ENCODE measurements at regions not wholly inside any gene's neighbourhood (a gene's known extent, or its start where the extent isn't known, plus 50 kb on each side); places are given as distances from the start of the nearest gene placed in this dataset.
"Not testable (repeated sequence)": the region's sequence is repeated elsewhere in the genome, so short reads cannot be mapped to it uniquely, and the experiment has no call there.

DNA sequence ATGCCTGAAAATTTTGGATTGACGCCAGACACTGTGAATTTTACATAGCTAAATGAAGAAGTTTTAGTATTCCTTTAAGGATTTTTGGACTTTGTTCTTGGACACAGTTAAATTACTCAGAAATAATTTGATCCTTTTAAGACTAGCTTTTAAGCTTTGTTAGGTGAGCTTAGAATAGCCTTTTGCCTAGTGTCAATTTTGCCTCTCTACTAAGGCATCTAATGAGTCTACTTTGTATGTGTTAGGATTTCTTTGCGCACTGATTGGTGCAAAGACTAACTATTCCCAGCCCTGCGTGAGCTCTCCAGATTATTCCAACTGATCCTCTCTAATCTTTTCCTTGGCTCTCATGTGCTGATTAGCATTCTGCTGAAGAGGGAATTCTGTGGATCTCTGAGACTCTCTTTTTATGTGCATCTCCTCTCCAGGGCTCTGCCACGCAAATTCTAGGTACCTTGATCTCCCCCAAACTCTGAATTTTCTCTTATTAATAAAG, 128.1 kb upstream of the BCL9 start:
- Histone ChIP-seq H3K4me2 (ENCODE audit: low read depth, low read length) (no peak overlapping the region), H3K4me1 (ENCODE audit: low read length) (no peaks in the 10 kb centered on the region), H3K27me3 (replicated peaks; ENCODE audit: insufficient read depth, low read length) (no peaks in the 10 kb centered on the region), H3F3A (ENCODE audit: insufficient read depth, low read length) (no peaks in the 10 kb centered on the region), H4K20me1 (ENCODE audit: insufficient read depth, low read length) (no peaks in the 10 kb centered on the region), H3K9ac (ENCODE audit: low read length) (no peak overlapping the region), H2AFZ (ENCODE audit: low read length) (no peak overlapping the region), H3K27ac (ENCODE audit: low read length) (no peak overlapping the region), H3K9me2 (replicated peaks; ENCODE audit: insufficient read depth, low read length) (no peaks in the 10 kb centered on the region), H3K9me3 (replicated peaks; ENCODE audit: insufficient read depth, low read length) (no peaks in the 10 kb centered on the region), H3K36me3 (replicated peaks; ENCODE audit: insufficient read depth, low read length) (no peaks in the 10 kb centered on the region), H3K79me2 (ENCODE audit: low read length) (no peaks in the 10 kb centered on the region), H3K4me3 (ENCODE audit: low read length) (no peak overlapping the region)
- TF ChIP-seq, protein P1, sequence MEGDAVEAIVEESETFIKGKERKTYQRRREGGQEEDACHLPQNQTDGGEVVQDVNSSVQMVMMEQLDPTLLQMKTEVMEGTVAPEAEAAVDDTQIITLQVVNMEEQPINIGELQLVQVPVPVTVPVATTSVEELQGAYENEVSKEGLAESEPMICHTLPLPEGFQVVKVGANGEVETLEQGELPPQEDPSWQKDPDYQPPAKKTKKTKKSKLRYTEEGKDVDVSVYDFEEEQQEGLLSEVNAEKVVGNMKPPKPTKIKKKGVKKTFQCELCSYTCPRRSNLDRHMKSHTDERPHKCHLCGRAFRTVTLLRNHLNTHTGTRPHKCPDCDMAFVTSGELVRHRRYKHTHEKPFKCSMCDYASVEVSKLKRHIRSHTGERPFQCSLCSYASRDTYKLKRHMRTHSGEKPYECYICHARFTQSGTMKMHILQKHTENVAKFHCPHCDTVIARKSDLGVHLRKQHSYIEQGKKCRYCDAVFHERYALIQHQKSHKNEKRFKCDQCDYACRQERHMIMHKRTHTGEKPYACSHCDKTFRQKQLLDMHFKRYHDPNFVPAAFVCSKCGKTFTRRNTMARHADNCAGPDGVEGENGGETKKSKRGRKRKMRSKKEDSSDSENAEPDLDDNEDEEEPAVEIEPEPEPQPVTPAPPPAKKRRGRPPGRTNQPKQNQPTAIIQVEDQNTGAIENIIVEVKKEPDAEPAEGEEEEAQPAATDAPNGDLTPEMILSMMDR (IDR thresholded peaks at IDR 0.05; ENCODE audit: low read length) = no peak
- TF ChIP-seq EZH2 (optimal IDR thresholded peaks at IDR 0.05; ENCODE audit: low read depth, low read length) (no peak), EZH2phosphoT487 (IDR thresholded peaks at IDR 0.05; ENCODE audit: low read length) (no peak)
- DNase-seq = no peak

DNA sequence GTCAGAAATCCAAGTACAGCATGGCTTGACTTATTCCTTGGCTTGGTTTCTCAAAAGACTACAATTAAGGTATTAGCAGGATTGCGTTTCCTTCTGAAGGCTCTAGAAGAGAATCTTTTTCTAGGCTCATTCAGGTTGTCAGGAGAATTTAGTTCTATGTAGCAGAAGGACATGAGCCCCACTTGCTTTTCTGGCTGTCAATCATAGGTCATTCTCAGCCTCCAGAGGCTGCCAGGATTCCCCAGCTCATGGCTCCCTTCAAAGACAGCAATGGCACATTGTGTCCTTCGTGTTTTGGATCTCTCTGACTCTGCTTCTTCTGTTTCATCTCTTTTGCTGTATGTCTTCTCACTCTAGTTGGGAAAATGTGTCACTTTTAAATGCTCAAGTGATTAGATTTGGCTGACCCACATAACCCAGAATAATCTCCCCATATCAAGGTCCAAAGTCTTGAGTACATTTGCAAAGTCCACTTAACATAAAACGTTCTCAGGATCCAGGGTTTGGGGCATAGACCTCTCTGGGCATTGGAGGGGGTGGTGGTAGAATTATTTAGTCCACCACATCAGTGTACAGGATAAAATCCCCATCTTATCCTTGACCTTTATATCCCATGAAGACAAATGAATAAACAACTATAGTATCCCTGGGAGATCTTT, 126.7 kb upstream of the BCL9 start:
- no peaks in the 10 kb centered on the region for H3K27me3 ChIP-seq (replicated peaks; ENCODE audit: insufficient read depth, low read length)
- H3K36me3 ChIP-seq (replicated peaks; ENCODE audit: insufficient read depth, low read length) = no peaks in the 10 kb centered on the region
- H3K4me1 ChIP-seq (ENCODE audit: low read length) = no peaks in the 10 kb centered on the region
- no peaks in the 10 kb centered on the region for H4K20me1 ChIP-seq (ENCODE audit: insufficient read depth, low read length)
- H3K4me2 ChIP-seq (ENCODE audit: low read depth, low read length) = no peak overlapping the region
- no peak overlapping the region for H2AFZ ChIP-seq (ENCODE audit: low read length)
- DNase-seq = no peak
- no peak overlapping the region for H3K27ac ChIP-seq (ENCODE audit: low read length)
- H3K9ac ChIP-seq (ENCODE audit: low read length) = no peak overlapping the region
- no peak overlapping the region for H3K4me3 ChIP-seq (ENCODE audit: low read length)
- TF ChIP-seq EZH2 (optimal IDR thresholded peaks at IDR 0.05; ENCODE audit: low read depth, low read length) (no peak), EZH2phosphoT487 (IDR thresholded peaks at IDR 0.05; ENCODE audit: low read length) (no peak)
- TF ChIP-seq, protein P1 (IDR thresholded peaks at IDR 0.05; ENCODE audit: low read length) = no peak
- no peaks in the 10 kb centered on the region for H3K9me3 ChIP-seq (replicated peaks; ENCODE audit: insufficient read depth, low read length)
- no peaks in the 10 kb centered on the region for H3F3A ChIP-seq (ENCODE audit: insufficient read depth, low read length)
- H3K79me2 ChIP-seq (ENCODE audit: low read length) = no peaks in the 10 kb centered on the region
- H3K9me2 ChIP-seq (replicated peaks; ENCODE audit: insufficient read depth, low read length) = no peaks in the 10 kb centered on the region

DNA sequence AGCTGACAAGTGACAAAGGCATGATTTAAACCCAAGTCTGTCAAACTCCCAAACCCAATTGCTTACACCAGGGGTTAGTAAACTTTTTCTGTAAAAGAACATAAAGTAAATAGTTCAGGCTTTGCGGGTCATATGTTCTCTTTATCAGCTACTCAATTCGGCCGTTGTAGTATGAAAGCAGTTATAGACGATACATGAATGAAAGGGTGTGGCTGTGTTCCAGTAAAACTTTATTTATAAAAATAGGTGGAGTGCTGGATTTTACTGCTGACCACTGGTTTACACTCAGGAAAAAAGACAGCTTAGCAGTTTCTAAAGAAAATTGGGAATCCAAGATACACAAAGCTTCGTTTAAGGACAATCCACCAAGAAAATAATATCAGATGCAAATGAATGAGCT, 124.3 kb upstream of the BCL9 start:
- Histone ChIP-seq H4K20me1 (ENCODE audit: insufficient read depth, low read length) (no peaks in the 10 kb centered on the region), H2AFZ (ENCODE audit: low read length) (no peak overlapping the region), H3K9ac (ENCODE audit: low read length) (no peak overlapping the region), H3K4me3 (ENCODE audit: low read length) (no peak overlapping the region), H3K79me2 (ENCODE audit: low read length) (no peaks in the 10 kb centered on the region), H3K4me2 (ENCODE audit: low read depth, low read length) (no peak overlapping the region), H3K27me3 (replicated peaks; ENCODE audit: insufficient read depth, low read length) (no peaks in the 10 kb centered on the region), H3K36me3 (replicated peaks; ENCODE audit: insufficient read depth, low read length) (no peaks in the 10 kb centered on the region), H3K9me3 (replicated peaks; ENCODE audit: insufficient read depth, low read length) (no peaks in the 10 kb centered on the region), H3K4me1 (ENCODE audit: low read length) (no peaks in the 10 kb centered on the region), H3K27ac (ENCODE audit: low read length) (no peak overlapping the region), H3F3A (ENCODE audit: insufficient read depth, low read length) (no peaks in the 10 kb centered on the region), H3K9me2 (replicated peaks; ENCODE audit: insufficient read depth, low read length) (no peaks in the 10 kb centered on the region)
- TF ChIP-seq EZH2phosphoT487 (IDR thresholded peaks at IDR 0.05; ENCODE audit: low read length) (no peak), EZH2 (optimal IDR thresholded peaks at IDR 0.05; ENCODE audit: low read depth, low read length) (no peak)
- TF ChIP-seq, protein P1 (IDR thresholded peaks at IDR 0.05; ENCODE audit: low read length) = no peak
- no peak for DNase-seq

DNA sequence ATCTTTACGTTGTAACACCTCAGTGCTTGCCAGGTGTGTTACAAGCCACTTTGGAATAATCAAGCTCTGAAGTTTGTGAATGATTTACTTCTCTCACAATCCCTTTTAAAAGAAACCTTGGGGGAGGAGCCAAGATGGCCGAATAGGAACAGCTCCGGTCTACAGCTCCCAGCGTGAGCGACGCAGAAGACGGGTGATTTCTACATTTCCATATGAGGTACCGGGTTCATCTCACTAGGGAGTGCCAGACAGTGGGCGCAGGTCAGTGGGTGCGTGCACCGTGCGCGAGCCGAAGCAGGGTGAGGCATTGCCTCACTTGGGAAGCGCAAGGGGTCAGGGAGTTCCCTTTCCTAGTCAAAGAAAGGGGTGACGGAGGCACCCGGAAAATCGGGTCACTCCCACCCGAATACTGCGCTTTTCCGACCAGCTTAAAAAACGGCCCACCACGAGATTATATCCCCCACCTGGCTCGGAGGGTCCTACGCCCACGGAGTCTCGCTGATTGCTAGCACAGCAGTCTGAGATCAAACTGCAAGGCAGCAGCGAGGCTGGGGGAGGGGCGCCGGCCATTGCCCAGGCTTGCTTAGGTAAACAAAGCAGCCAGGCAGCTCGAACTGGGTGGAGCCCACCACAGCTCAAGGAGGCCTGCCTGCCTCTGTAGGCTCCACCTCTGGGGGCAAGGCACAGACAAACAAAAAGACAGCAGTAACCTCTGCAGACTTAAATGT, 118.0 kb upstream of the BCL9 start:
- not testable (repeated sequence) for H4K20me1 ChIP-seq (ENCODE audit: insufficient read depth, low read length); H3K4me3 ChIP-seq (ENCODE audit: low read length); H3F3A ChIP-seq (ENCODE audit: insufficient read depth, low read length); DNase-seq; H2AFZ ChIP-seq (ENCODE audit: low read length); H3K4me2 ChIP-seq (ENCODE audit: low read depth, low read length); H3K79me2 ChIP-seq (ENCODE audit: low read length); H3K36me3 ChIP-seq (replicated peaks; ENCODE audit: insufficient read depth, low read length); H3K27ac ChIP-seq (ENCODE audit: low read length); H3K9me2 ChIP-seq (replicated peaks; ENCODE audit: insufficient read depth, low read length); H3K4me1 ChIP-seq (ENCODE audit: low read length); H3K9me3 ChIP-seq (replicated peaks; ENCODE audit: insufficient read depth, low read length); H3K27me3 ChIP-seq (replicated peaks; ENCODE audit: insufficient read depth, low read length); H3K9ac ChIP-seq (ENCODE audit: low read length)

Measured in MM.1S (cell line).